Lower lobe of right lung (tissue), 2 donors: ENCODE measurements at regions not wholly inside any gene's neighbourhood (a gene's known extent, or its start where the extent isn't known, plus 50 kb on each side); places are given as distances from the start of the nearest gene placed in this dataset.

Experiments used
- ATAC-seq, 2 donors: fragments of 200-7000 bp; cut with Tn5 transposase; one replicate each; pipeline ENCODE4 v1.9.1; 2020 to 2022; ENCODE audit warnings: mild to moderate bottlenecking in 2 of 2, moderate library complexity in 2 of 2
- DNase-seq: peaks from one replicate; pipeline ENCODE4 v3.0.0-alpha.2; 2020
- H3K27ac ChIP-seq: fragments of 200-600 bp; one replicate; pipeline ENCODE4 v1.8.0; 2022
- H3K27me3 ChIP-seq: fragments of 200-600 bp; one replicate; pipeline ENCODE4 v1.8.0; 2022; ENCODE audit warnings: low read depth
- H3K36me3 ChIP-seq: fragments of 200-600 bp; one replicate; pipeline ENCODE4 v1.8.0; 2022; ENCODE audit warnings: mild to moderate bottlenecking
- H3K4me1 ChIP-seq: fragments of 200-600 bp; one replicate; pipeline ENCODE4 v1.8.0; 2022
- H3K4me3 ChIP-seq: fragments of 200-600 bp; one replicate; pipeline ENCODE4 v1.8.0; 2022; ENCODE audit warnings: mild to moderate bottlenecking
- H3K9me3 ChIP-seq: fragments of 200-600 bp; one replicate; pipeline ENCODE4 v1.8.0; 2022
- intact Hi-C: fragments of 100-400 bp; cut with DNase I; formaldehyde crosslinking; loops from one replicate; pipeline ENCODE4 v1.11.0; 2022
- TF ChIP-seq, protein P1 (sequence below): fragments of 200-600 bp; IDR thresholded peaks from one replicate; pipeline ENCODE4 v1.8.0; 2022; ENCODE audit warnings: antibody characterized with exemption, mild to moderate bottlenecking
- donor health status: DM: no; HTN: yes; CAD: no; lungs with severe emphysema.

- no peak overlapping the region for H3K27ac ChIP-seq
- H3K9me3 ChIP-seq: no peaks in the 10 kb centered on the region
- ATAC-seq (no peak), DNase-seq (no peak)
- H3K27me3 ChIP-seq: peaks cover 9% of the 10 kb centered on the region
- H3K36me3 ChIP-seq: no peaks in the 10 kb centered on the region
- H3K4me3 ChIP-seq: no peak overlapping the region
- TF ChIP-seq, protein P1, sequence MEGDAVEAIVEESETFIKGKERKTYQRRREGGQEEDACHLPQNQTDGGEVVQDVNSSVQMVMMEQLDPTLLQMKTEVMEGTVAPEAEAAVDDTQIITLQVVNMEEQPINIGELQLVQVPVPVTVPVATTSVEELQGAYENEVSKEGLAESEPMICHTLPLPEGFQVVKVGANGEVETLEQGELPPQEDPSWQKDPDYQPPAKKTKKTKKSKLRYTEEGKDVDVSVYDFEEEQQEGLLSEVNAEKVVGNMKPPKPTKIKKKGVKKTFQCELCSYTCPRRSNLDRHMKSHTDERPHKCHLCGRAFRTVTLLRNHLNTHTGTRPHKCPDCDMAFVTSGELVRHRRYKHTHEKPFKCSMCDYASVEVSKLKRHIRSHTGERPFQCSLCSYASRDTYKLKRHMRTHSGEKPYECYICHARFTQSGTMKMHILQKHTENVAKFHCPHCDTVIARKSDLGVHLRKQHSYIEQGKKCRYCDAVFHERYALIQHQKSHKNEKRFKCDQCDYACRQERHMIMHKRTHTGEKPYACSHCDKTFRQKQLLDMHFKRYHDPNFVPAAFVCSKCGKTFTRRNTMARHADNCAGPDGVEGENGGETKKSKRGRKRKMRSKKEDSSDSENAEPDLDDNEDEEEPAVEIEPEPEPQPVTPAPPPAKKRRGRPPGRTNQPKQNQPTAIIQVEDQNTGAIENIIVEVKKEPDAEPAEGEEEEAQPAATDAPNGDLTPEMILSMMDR: no peak
- H3K4me1 ChIP-seq: no peaks in the 10 kb centered on the region
- intact Hi-C loops: no loop called here
These were observed 101.5 kb upstream of the LHX5 start for GRCh38 chr12:113573148-113573547.

DNA sequence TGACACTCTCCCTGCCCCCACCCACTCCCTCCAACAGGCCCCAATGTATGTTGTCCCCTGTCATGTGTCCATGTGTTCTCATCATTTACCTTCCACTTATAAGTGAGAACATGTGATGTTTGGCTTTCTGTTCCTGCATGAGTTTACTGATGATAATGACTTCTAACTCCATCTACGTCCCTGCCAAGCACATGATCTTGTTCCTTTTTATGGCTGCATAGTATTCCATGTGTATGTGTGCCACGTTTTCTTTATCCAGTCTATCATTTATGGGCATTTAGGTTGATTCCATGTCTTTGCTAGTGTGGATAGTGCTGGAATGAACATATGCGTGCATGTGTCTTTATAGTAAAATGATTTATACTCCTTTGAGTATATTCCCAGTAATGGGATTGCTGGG is 100.0 kb upstream of the LHX5 start:
- H3K27me3 ChIP-seq: peaks cover 19% of the 10 kb centered on the region
- no peak for ATAC-seq
- H3K9me3 ChIP-seq: no peaks in the 10 kb centered on the region
- intact Hi-C loops: no loop called here
- H3K36me3 ChIP-seq: no peaks in the 10 kb centered on the region
- TF ChIP-seq, protein P1: no peak
- no peaks in the 10 kb centered on the region for H3K4me1 ChIP-seq
- DNase-seq: no peak
- H3K27ac ChIP-seq: no peak overlapping the region
- no peak overlapping the region for H3K4me3 ChIP-seq

GRCh38 chr12:113569806-113570205 is 98.1 kb upstream of the LHX5 start:
- no peak for DNase-seq
- H3K27ac ChIP-seq: no peak overlapping the region
- H3K27me3 ChIP-seq: peaks cover 27% of the 10 kb centered on the region
- no peaks in the 10 kb centered on the region for H3K4me1 ChIP-seq
- intact Hi-C loops: no loop called here
- H3K4me3 ChIP-seq: no peak overlapping the region
- ATAC-seq: no peak
- H3K9me3 ChIP-seq: no peaks in the 10 kb centered on the region
- no peaks in the 10 kb centered on the region for H3K36me3 ChIP-seq
- TF ChIP-seq, protein P1: no peak

DNA sequence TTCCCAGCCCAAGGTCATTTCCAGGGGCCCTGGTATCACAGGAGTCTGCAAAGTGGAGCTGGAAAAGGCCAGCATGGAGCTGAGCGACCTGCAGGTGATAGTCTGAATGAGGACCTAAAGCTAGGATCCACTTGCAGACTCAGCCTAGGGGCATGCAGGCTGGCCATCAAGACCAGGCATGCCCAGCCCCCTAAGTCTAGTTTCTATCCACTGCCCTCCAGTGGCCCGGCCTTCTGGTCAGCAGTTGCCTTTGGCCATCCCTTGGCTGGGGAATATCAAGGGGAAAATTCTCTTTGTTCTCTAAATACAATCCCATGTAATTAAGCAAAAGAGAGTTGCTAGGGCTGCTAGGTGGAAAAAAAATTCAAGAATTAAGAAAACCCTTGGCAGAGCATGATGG is 96.3 kb upstream of the LHX5 start:
- H3K27ac ChIP-seq: no peak overlapping the region
- no peaks in the 10 kb centered on the region for H3K36me3 ChIP-seq
- H3K27me3 ChIP-seq: peaks cover 37% of the 10 kb centered on the region
- no peaks in the 10 kb centered on the region for H3K9me3 ChIP-seq
- TF ChIP-seq, protein P1: no peak
- H3K4me3 ChIP-seq: no peak overlapping the region
- DNase-seq (no peak), ATAC-seq (no peak)
- no peaks in the 10 kb centered on the region for H3K4me1 ChIP-seq
- intact Hi-C loops: no loop called here

GRCh38 chr12:113565368-113565767 is 93.7 kb upstream of the LHX5 start:
- DNase-seq (no peak), ATAC-seq (no peak)
- H3K36me3 ChIP-seq: no peaks in the 10 kb centered on the region
- no peak overlapping the region for H3K27ac ChIP-seq
- H3K4me1 ChIP-seq: no peaks in the 10 kb centered on the region
- peaks cover 37% of the 10 kb centered on the region for H3K27me3 ChIP-seq
- H3K9me3 ChIP-seq: no peaks in the 10 kb centered on the region
- no peak overlapping the region for H3K4me3 ChIP-seq
- TF ChIP-seq, protein P1: no peak
- intact Hi-C loops: no loop called here
